HG02852 (cell line): ENCODE measurements at regions not wholly inside any gene's neighbourhood (a gene's known extent, or its start where the extent isn't known, plus 50 kb on each side); places are given as distances from the start of the nearest gene placed in this dataset.

Experiments used
- ATAC-seq: cut with Tn5 transposase; IDR thresholded peaks from one replicate; pipeline ENCODE4 v1.9.1; 2021; ENCODE audit warnings: mild to moderate bottlenecking, moderate library complexity; ENCODE audit not compliant: unreplicated experiment

GRCh38 chr3:34844323-34844620 is 795.1 kb upstream of the ARPP21 start:
- ATAC-seq, result no peak

- no peak for ATAC-seq
Observed at GRCh38 chr3:34851137-34851536, 788.2 kb upstream of the ARPP21 start.

DNA sequence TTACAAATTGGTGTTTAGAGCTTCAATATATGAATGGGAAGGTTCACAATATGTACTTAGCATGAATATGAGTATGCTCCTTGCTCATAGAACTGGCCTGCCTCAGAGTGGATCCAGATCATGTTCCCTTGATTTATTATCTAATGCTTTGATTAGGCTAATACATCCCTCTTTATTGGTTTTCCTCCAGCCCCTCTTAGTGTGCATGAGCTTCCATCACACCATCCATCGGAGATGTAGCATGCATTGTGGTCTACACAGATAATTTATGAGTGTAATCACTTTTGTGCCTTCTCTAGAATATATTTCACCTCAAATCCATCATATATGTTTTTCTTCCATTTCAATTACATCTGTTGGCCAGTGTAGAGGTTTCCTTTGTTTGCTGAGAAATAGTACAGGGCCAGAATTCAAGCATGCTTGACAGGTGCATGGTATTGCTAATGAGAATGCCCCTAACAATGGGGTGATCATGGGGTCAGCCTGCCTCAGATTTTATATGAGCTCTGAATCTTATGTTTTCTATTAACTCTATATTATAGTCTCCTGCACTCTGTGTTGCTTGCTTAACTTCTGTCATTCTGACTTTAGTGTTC is 786.4 kb upstream of the ARPP21 start:
- no peak for ATAC-seq

DNA sequence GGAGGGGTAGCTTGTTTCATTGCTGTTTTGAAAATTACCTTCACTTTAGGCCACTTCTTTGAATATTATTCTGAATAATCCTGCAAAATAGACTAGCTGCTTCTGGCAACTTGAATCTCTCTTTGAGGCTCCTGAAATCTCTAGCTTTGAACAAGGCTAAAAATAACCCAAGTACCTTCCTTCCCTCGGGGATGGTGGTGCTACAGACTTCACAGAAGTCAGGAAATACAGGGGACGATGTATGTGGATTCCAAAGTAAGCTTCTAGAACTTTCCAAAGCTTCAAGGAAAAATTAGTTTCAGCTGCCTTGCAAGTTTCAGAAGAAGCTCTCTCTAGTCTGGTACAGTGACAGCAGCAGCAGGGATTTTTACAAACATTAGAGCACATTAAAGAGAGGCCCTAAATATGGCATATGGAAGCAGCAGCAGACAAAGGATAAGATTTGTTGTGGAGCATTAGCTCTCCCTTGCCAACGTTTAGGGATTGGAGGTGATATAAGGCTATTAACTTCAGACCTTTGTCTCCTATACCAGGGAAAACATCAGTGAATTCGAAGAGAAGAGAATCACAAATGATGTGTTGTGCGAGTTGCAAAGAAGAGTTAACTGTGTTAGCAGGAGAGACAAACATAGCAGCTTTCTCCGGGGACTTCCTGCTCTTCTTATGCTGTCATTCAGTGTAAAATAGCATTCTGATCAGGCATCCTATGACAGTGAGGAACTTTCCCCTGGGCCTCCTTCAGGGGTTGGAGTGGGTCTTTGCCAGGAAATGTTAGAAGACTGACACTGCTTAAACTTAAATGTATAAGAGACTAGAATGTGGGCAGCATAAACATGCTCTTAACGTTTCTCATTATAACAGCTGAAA is 783.0 kb upstream of the ARPP21 start:
- ATAC-seq, result no peak

GRCh38 chr3:34858067-34858660 is 781.2 kb upstream of the ARPP21 start:
- no peak for ATAC-seq

DNA sequence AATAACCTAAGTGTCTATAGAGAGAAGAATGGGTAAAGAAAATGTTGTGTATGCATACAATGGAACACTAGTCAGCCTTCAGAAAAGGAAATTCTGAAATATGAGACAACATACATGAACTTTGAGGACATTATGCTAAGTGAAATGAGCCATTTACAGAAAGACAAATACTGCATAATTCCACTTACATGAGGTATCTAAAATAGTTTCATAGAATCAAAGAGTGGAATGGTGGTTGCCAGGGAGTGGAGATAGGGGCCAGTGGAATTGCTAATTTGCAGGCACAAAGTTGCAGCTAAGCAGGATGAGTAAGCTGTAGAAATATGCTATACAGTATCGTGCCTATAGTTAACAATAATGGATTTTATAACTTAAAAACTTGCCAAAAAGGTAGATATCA is 779.6 kb upstream of the ARPP21 start:
- ATAC-seq, result no peak

DNA sequence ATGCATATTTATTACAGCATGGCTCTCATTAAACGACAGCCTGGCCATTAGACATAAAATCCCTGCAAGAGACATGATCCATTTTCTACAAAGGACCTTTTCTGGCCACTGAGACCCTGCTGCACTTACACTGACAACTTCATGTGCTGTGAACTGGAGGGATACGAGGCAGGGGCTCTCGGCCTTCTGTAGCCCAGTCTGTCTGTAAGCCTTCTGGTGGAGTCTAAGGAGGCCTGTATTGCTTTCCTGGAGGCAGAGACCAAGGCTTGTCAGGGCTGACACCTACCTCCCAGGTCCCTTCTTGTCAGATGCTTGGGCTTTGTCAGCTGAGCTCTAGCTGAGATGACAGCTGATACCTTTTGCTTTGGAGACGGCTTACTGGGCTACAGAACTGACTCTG is 776.9 kb upstream of the ARPP21 start:
- ATAC-seq, result no peak

DNA sequence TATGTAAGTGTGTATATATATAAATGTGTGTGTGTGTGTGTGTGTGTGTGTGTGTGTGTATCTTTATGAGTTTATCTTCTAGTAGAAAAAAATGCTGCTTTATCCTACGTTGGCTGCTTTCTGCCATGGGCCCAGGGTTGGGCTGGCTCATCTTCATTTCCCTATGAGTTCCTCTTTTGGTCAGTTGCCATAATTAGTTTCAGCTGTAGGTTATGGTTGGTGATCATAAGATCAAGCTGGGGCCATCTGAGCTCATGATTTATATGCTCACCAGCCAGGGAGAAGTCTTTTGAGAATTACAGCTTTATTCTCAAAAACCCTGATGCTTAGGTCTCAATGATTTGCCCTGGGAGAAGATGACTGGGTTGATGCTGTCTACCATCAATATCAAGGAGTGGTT is 775.8 kb upstream of the ARPP21 start:
- ATAC-seq, result no peak

GRCh38 chr3:34864011-34864410 is 775.3 kb upstream of the ARPP21 start:
- no peak for ATAC-seq

GRCh38 chr3:34865346-34865745 is 774.0 kb upstream of the ARPP21 start:
- ATAC-seq, result no peak

DNA sequence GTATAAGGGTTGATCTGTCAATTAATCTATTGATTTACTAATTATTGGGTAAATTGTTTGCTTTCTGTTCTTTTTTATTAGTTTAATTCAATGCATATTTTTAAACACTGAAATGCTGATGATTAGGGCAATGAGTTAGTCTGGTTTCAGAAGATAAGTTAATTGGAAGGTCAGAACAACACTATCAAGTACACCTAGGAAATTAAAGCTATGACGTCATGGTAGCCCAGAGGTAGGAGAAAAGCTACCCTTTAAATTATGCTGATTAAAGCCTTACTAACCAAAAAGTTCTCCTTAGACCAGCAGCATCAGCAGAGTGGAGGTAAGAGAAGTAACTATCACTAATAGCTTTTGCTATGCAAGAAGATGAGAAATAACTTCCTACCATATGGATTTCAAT is 770.4 kb upstream of the ARPP21 start:
- ATAC-seq, result no peak

DNA sequence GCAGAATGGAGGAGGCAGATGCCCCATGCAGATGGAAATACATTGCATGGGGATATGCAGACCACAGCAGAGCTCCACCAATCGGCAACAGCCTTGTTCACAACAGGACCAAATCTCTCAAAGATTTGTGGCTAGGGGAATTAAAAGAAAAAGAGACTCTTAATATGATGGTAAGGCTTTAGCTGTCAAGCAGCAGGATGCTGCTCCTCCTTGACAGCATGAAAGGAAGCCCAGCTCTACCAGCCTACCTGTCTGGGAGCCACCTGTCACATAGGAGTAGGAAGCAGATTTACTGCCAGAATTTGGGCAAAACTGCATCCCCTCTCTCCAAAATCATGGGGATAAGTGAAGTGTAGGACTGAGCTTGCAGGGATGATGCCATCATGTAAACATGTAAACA is 769.6 kb upstream of the ARPP21 start:
- ATAC-seq, result no peak

- no peak for ATAC-seq
Observed at GRCh38 chr3:34872406-34872805, 766.9 kb upstream of the ARPP21 start.

DNA sequence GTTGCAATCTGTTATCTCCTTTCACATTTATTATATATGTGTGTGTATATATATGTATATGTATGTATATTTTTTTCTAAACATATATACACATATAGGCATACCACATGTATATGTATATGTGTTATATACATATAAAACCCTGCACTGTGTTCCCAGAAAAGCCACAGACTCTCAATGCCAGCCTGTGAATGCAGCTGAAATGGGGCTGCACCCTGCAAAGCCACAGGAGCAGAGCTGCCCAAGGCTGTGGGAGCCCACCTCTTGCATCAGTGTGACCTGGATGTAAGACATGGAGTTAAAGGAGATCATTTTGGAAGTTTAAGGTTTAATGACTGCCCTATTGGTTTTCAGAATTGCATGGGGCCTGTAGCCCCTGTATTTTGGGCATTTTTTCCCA is 762.3 kb upstream of the ARPP21 start:
- no peak for ATAC-seq

GRCh38 chr3:34878488-34878887 is 760.8 kb upstream of the ARPP21 start:
- ATAC-seq, result no peak

- peak; percentile 78 for ATAC-seq
Observed at GRCh38 chr3:34881026-34881425, 758.3 kb upstream of the ARPP21 start.

GRCh38 chr3:34882764-34883163 is 756.6 kb upstream of the ARPP21 start:
- ATAC-seq, result no peak

GRCh38 chr3:34884007-34884406 is 755.3 kb upstream of the ARPP21 start:
- ATAC-seq, result no peak

DNA sequence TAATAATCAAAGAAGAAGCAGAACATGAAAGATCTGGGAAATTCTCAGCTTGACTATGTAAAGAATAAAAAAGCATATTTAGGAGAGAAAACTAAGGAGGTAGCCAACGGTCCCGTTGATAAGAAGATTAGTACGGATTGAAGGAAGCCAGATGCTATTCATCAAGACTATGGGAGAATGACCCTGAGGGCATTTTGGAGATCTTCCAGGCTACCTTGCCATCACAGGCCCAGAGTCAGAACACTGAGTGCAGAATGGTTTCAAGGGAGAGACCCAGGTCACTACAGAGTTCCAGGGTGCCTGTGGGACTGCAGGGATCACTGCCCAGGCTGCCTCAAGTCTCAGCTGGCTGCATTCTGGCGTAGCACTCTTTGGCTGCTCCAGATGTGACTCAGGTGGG is 752.9 kb upstream of the ARPP21 start:
- ATAC-seq, result no peak

- no peak for ATAC-seq
Observed at GRCh38 chr3:34889641-34890040, 749.7 kb upstream of the ARPP21 start.

- no peak for ATAC-seq
Observed at GRCh38 chr3:34890247-34890646, 749.1 kb upstream of the ARPP21 start.

DNA sequence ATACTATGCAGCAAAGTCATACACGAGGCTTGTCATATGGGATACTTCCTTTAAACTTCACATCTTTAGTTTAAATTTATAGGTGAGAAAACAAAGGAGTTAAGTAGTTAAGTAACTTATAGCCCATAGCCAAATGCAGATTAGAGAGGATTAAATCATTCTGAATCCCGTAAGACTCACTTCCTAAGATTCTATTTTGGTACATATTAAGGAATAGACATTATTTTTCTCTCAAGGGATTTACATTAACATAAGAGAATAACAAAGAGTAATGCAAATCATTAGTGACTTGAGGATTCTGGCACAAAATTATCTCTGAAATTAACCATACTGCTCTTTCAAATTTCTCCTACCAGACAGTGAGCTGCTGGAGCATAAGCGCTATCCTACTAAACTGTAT is 747.4 kb upstream of the ARPP21 start:
- no peak for ATAC-seq
